ENCODE measurements at regions not wholly inside any gene's neighbourhood (a gene's known extent, or its start where the extent isn't known, plus 50 kb on each side); places are given as distances from the start of the nearest gene placed in this dataset.
"Not testable (repeated sequence)": the region's sequence is repeated elsewhere in the genome, so short reads cannot be mapped to it uniquely, and the experiment has no call there.

GRCh38 chr2:110315054-110315820 lies 102.9 kb upstream of the MTLN start:
- H3K4me3 ChIP-seq (ENCODE audit: low read length in 3 of 3); H3K9me3 ChIP-seq (ENCODE audit: control insufficient read depth in 2 of 3, insufficient read depth in 1 of 3, low read length in 3 of 3); FAIRE-seq; DNase-seq; intact Hi-C loops (cut with DNase I); H3K9ac ChIP-seq (ENCODE audit: low read length in 3 of 3); H3K27me3 ChIP-seq (ENCODE audit: control insufficient read depth, insufficient read depth, low read length); H3K4me1 ChIP-seq (ENCODE audit: control insufficient read depth in 2 of 3, insufficient read depth in 2 of 3, low read depth in 1 of 3, low read length in 3 of 3); H3K27ac ChIP-seq (ENCODE audit: low read depth in 2 of 2, low read length in 2 of 2); H3K36me3 ChIP-seq (ENCODE audit: control insufficient read depth in 2 of 3, insufficient read depth in 3 of 3, low read length in 3 of 3): not testable (repeated sequence)

GRCh38 chr2:110314472-110314871 lies 102.1 kb upstream of the MTLN start:
- intact Hi-C loops (cut with DNase I); H3K9ac ChIP-seq (ENCODE audit: low read length in 3 of 3); H3K36me3 ChIP-seq (ENCODE audit: control insufficient read depth in 2 of 3, insufficient read depth in 3 of 3, low read length in 3 of 3); H3K4me3 ChIP-seq (ENCODE audit: low read length in 3 of 3); H3K4me1 ChIP-seq (ENCODE audit: control insufficient read depth in 2 of 3, insufficient read depth in 2 of 3, low read depth in 1 of 3, low read length in 3 of 3); H3K27me3 ChIP-seq (ENCODE audit: control insufficient read depth, insufficient read depth, low read length); H3K27ac ChIP-seq (ENCODE audit: low read depth in 2 of 2, low read length in 2 of 2); FAIRE-seq; H3K9me3 ChIP-seq (ENCODE audit: control insufficient read depth in 2 of 3, insufficient read depth in 1 of 3, low read length in 3 of 3): not testable (repeated sequence)
- DNase-seq, result peak in 1 of 5 donors; percentile 1

GRCh38 chr2:110313032-110313431 lies 100.7 kb upstream of the MTLN start:
- DNase-seq; H3K9me3 ChIP-seq (ENCODE audit: control insufficient read depth in 2 of 3, insufficient read depth in 1 of 3, low read length in 3 of 3); H3K27ac ChIP-seq (ENCODE audit: low read depth in 2 of 2, low read length in 2 of 2); H3K4me1 ChIP-seq (ENCODE audit: control insufficient read depth in 2 of 3, insufficient read depth in 2 of 3, low read depth in 1 of 3, low read length in 3 of 3); FAIRE-seq; intact Hi-C loops (cut with DNase I); H3K9ac ChIP-seq (ENCODE audit: low read length in 3 of 3); H3K27me3 ChIP-seq (ENCODE audit: control insufficient read depth, insufficient read depth, low read length); H3K4me3 ChIP-seq (ENCODE audit: low read length in 3 of 3); H3K36me3 ChIP-seq (ENCODE audit: control insufficient read depth in 2 of 3, insufficient read depth in 3 of 3, low read length in 3 of 3): not testable (repeated sequence)

- DNase-seq; intact Hi-C loops (cut with DNase I); H3K27me3 ChIP-seq (ENCODE audit: control insufficient read depth, insufficient read depth, low read length); H3K4me1 ChIP-seq (ENCODE audit: control insufficient read depth in 2 of 3, insufficient read depth in 2 of 3, low read depth in 1 of 3, low read length in 3 of 3); H3K36me3 ChIP-seq (ENCODE audit: control insufficient read depth in 2 of 3, insufficient read depth in 3 of 3, low read length in 3 of 3); FAIRE-seq; H3K9me3 ChIP-seq (ENCODE audit: control insufficient read depth in 2 of 3, insufficient read depth in 1 of 3, low read length in 3 of 3); H3K27ac ChIP-seq (ENCODE audit: low read depth in 2 of 2, low read length in 2 of 2); H3K9ac ChIP-seq (ENCODE audit: low read length in 3 of 3); H3K4me3 ChIP-seq (ENCODE audit: low read length in 3 of 3): not testable (repeated sequence)
Observed at GRCh38 chr2:110311713-110312444, 99.5 kb upstream of the MTLN start.

GRCh38 chr2:110310988-110311475 lies 98.7 kb upstream of the MTLN start:
- H3K9ac ChIP-seq (ENCODE audit: low read length in 3 of 3); FAIRE-seq; H3K27me3 ChIP-seq (ENCODE audit: control insufficient read depth, insufficient read depth, low read length); H3K4me3 ChIP-seq (ENCODE audit: low read length in 3 of 3); H3K36me3 ChIP-seq (ENCODE audit: control insufficient read depth in 2 of 3, insufficient read depth in 3 of 3, low read length in 3 of 3); intact Hi-C loops (cut with DNase I); DNase-seq; H3K27ac ChIP-seq (ENCODE audit: low read depth in 2 of 2, low read length in 2 of 2); H3K9me3 ChIP-seq (ENCODE audit: control insufficient read depth in 2 of 3, insufficient read depth in 1 of 3, low read length in 3 of 3); H3K4me1 ChIP-seq (ENCODE audit: control insufficient read depth in 2 of 3, insufficient read depth in 2 of 3, low read depth in 1 of 3, low read length in 3 of 3): not testable (repeated sequence)

- FAIRE-seq; H3K4me3 ChIP-seq (ENCODE audit: low read length in 3 of 3); H3K36me3 ChIP-seq (ENCODE audit: control insufficient read depth in 2 of 3, insufficient read depth in 3 of 3, low read length in 3 of 3); intact Hi-C loops (cut with DNase I); H3K9ac ChIP-seq (ENCODE audit: low read length in 3 of 3); H3K9me3 ChIP-seq (ENCODE audit: control insufficient read depth in 2 of 3, insufficient read depth in 1 of 3, low read length in 3 of 3); DNase-seq; H3K27me3 ChIP-seq (ENCODE audit: control insufficient read depth, insufficient read depth, low read length); H3K27ac ChIP-seq (ENCODE audit: low read depth in 2 of 2, low read length in 2 of 2); H3K4me1 ChIP-seq (ENCODE audit: control insufficient read depth in 2 of 3, insufficient read depth in 2 of 3, low read depth in 1 of 3, low read length in 3 of 3): not testable (repeated sequence)
Observed at GRCh38 chr2:110308728-110309127, 96.4 kb upstream of the MTLN start.

- H3K27ac ChIP-seq (ENCODE audit: low read depth in 2 of 2, low read length in 2 of 2); H3K9ac ChIP-seq (ENCODE audit: low read length in 3 of 3); intact Hi-C loops (cut with DNase I); H3K4me3 ChIP-seq (ENCODE audit: low read length in 3 of 3); H3K27me3 ChIP-seq (ENCODE audit: control insufficient read depth, insufficient read depth, low read length); H3K9me3 ChIP-seq (ENCODE audit: control insufficient read depth in 2 of 3, insufficient read depth in 1 of 3, low read length in 3 of 3); DNase-seq; H3K4me1 ChIP-seq (ENCODE audit: control insufficient read depth in 2 of 3, insufficient read depth in 2 of 3, low read depth in 1 of 3, low read length in 3 of 3); H3K36me3 ChIP-seq (ENCODE audit: control insufficient read depth in 2 of 3, insufficient read depth in 3 of 3, low read length in 3 of 3); FAIRE-seq: not testable (repeated sequence)
Observed at GRCh38 chr2:110292807-110293206, 80.5 kb upstream of the MTLN start.

GRCh38 chr2:110291909-110292579 lies 79.7 kb upstream of the MTLN start:
- FAIRE-seq; H3K4me1 ChIP-seq (ENCODE audit: control insufficient read depth in 2 of 3, insufficient read depth in 2 of 3, low read depth in 1 of 3, low read length in 3 of 3); H3K27me3 ChIP-seq (ENCODE audit: control insufficient read depth, insufficient read depth, low read length); H3K4me3 ChIP-seq (ENCODE audit: low read length in 3 of 3); H3K9ac ChIP-seq (ENCODE audit: low read length in 3 of 3); H3K9me3 ChIP-seq (ENCODE audit: control insufficient read depth in 2 of 3, insufficient read depth in 1 of 3, low read length in 3 of 3); H3K27ac ChIP-seq (ENCODE audit: low read depth in 2 of 2, low read length in 2 of 2); H3K36me3 ChIP-seq (ENCODE audit: control insufficient read depth in 2 of 3, insufficient read depth in 3 of 3, low read length in 3 of 3); intact Hi-C loops (cut with DNase I): not testable (repeated sequence)
- peak in 1 of 5 donors; percentile 28 for DNase-seq
